Activated T-helper 17 cell treated with anti-CD3 and anti-CD28 coated beads, Interleukin-2, amount 50 U/mL, for 72 hours (primary cell): ENCODE measurements at regions not wholly inside any gene's neighbourhood (a gene's known extent, or its start where the extent isn't known, plus 50 kb on each side); places are given as distances from the start of the nearest gene placed in this dataset.

ENCODE experiments used
- ATAC-seq: fragments of 150-1000 bp; cut with Tn5 transposase; replicated peaks from 2 replicates; pipeline ENCODE4 v1.10.0; 2021; ENCODE audit warnings: mild to moderate bottlenecking, moderate library complexity
- H3K27ac Mint-ChIP-seq: one replicate; pipeline ENCODE4 v1.8.0; 2022; ENCODE audit warnings: mixed read lengths
- H3K27me3 Mint-ChIP-seq: one replicate; pipeline ENCODE4 v1.8.0; 2022; ENCODE audit warnings: mixed read lengths
- H3K36me3 Mint-ChIP-seq: one replicate; pipeline ENCODE4 v1.8.0; 2022; ENCODE audit warnings: low read depth, mild to moderate bottlenecking, mixed read lengths
- H3K4me1 Mint-ChIP-seq: one replicate; pipeline ENCODE4 v1.8.0; 2022; ENCODE audit warnings: mixed read lengths
- H3K4me3 Mint-ChIP-seq: one replicate; pipeline ENCODE4 v1.8.0; 2022; ENCODE audit warnings: mild to moderate bottlenecking, mixed read lengths
- H3K9me3 Mint-ChIP-seq: one replicate; pipeline ENCODE4 v1.8.0; 2022; ENCODE audit warnings: mixed read lengths

GRCh38 chr11:122032317-122032716 is 83.7 kb downstream of the BLID start:
- H3K4me3 Mint-ChIP-seq = no peak overlapping the region
- H3K36me3 Mint-ChIP-seq = no peaks in the 10 kb centered on the region
- peaks cover 9% of the 10 kb centered on the region for H3K27me3 Mint-ChIP-seq
- H3K27ac Mint-ChIP-seq = no peak overlapping the region
- H3K9me3 Mint-ChIP-seq = no peaks in the 10 kb centered on the region
- H3K4me1 Mint-ChIP-seq = no peaks in the 10 kb centered on the region
- no peak for ATAC-seq

- ATAC-seq = no peak
- Mint-ChIP-seq H3K9me3 (no peaks in the 10 kb centered on the region), H3K27ac (no peak overlapping the region), H3K27me3 (peaks cover 12% of the 10 kb centered on the region), H3K36me3 (no peaks in the 10 kb centered on the region), H3K4me3 (no peak overlapping the region), H3K4me1 (no peaks in the 10 kb centered on the region)
Measured at GRCh38 chr11:122031813-122032212, 84.2 kb downstream of the BLID start.

GRCh38 chr11:122030286-122030685 is 85.7 kb downstream of the BLID start:
- H3K27ac Mint-ChIP-seq = no peak overlapping the region
- H3K4me1 Mint-ChIP-seq = no peaks in the 10 kb centered on the region
- peaks cover 17% of the 10 kb centered on the region for H3K27me3 Mint-ChIP-seq
- ATAC-seq = no peak
- H3K9me3 Mint-ChIP-seq = no peaks in the 10 kb centered on the region
- H3K4me3 Mint-ChIP-seq = no peak overlapping the region
- no peaks in the 10 kb centered on the region for H3K36me3 Mint-ChIP-seq

GRCh38 chr11:122028545-122028944 is 87.5 kb downstream of the BLID start:
- Mint-ChIP-seq H3K27me3 (peaks cover 20% of the 10 kb centered on the region), H3K4me1 (no peaks in the 10 kb centered on the region), H3K4me3 (no peak overlapping the region), H3K27ac (no peak overlapping the region), H3K9me3 (no peaks in the 10 kb centered on the region), H3K36me3 (no peaks in the 10 kb centered on the region)
- no peak for ATAC-seq

GRCh38 chr11:122028036-122028435 is 88.0 kb downstream of the BLID start:
- no peaks in the 10 kb centered on the region for H3K4me1 Mint-ChIP-seq
- H3K4me3 Mint-ChIP-seq = no peak overlapping the region
- H3K36me3 Mint-ChIP-seq = no peaks in the 10 kb centered on the region
- H3K27me3 Mint-ChIP-seq = peaks cover 20% of the 10 kb centered on the region
- H3K9me3 Mint-ChIP-seq = no peaks in the 10 kb centered on the region
- ATAC-seq = no peak
- H3K27ac Mint-ChIP-seq = no peak overlapping the region

- H3K27ac Mint-ChIP-seq = no peak overlapping the region
- H3K9me3 Mint-ChIP-seq = no peaks in the 10 kb centered on the region
- ATAC-seq = no peak
- peaks cover 22% of the 10 kb centered on the region for H3K27me3 Mint-ChIP-seq
- no peak overlapping the region for H3K4me3 Mint-ChIP-seq
- no peaks in the 10 kb centered on the region for H3K36me3 Mint-ChIP-seq
- no peaks in the 10 kb centered on the region for H3K4me1 Mint-ChIP-seq
Measured at GRCh38 chr11:122025757-122026156, 90.3 kb downstream of the BLID start.

GRCh38 chr11:122024278-122024677 is 91.7 kb downstream of the BLID start:
- Mint-ChIP-seq H3K36me3 (no peaks in the 10 kb centered on the region), H3K4me3 (no peak overlapping the region), H3K9me3 (no peaks in the 10 kb centered on the region), H3K27me3 (peaks cover 19% of the 10 kb centered on the region), H3K27ac (no peak overlapping the region), H3K4me1 (no peaks in the 10 kb centered on the region)
- no peak for ATAC-seq

- no peak for ATAC-seq
- Mint-ChIP-seq H3K27ac (no peak overlapping the region), H3K4me3 (no peak overlapping the region), H3K27me3 (peaks cover 19% of the 10 kb centered on the region), H3K9me3 (no peaks in the 10 kb centered on the region), H3K4me1 (no peaks in the 10 kb centered on the region), H3K36me3 (no peaks in the 10 kb centered on the region)
Measured at GRCh38 chr11:122023614-122024250, 92.3 kb downstream of the BLID start.

- H3K4me3 Mint-ChIP-seq = no peak overlapping the region
- no peaks in the 10 kb centered on the region for H3K9me3 Mint-ChIP-seq
- no peak for ATAC-seq
- no peaks in the 10 kb centered on the region for H3K36me3 Mint-ChIP-seq
- H3K27me3 Mint-ChIP-seq = peaks cover 17% of the 10 kb centered on the region
- H3K4me1 Mint-ChIP-seq = no peaks in the 10 kb centered on the region
- no peak overlapping the region for H3K27ac Mint-ChIP-seq
Measured at GRCh38 chr11:122022646-122023045, 93.4 kb downstream of the BLID start.

GRCh38 chr11:122020902-122021301 is 95.1 kb downstream of the BLID start:
- Mint-ChIP-seq H3K27me3 (peaks cover 9% of the 10 kb centered on the region), H3K36me3 (no peaks in the 10 kb centered on the region), H3K4me3 (no peak overlapping the region), H3K9me3 (no peaks in the 10 kb centered on the region), H3K4me1 (no peaks in the 10 kb centered on the region), H3K27ac (no peak overlapping the region)
- ATAC-seq = no peak

- H3K27ac Mint-ChIP-seq = no peak overlapping the region
- no peaks in the 10 kb centered on the region for H3K4me1 Mint-ChIP-seq
- H3K27me3 Mint-ChIP-seq = peaks cover 9% of the 10 kb centered on the region
- no peak for ATAC-seq
- no peaks in the 10 kb centered on the region for H3K36me3 Mint-ChIP-seq
- no peaks in the 10 kb centered on the region for H3K9me3 Mint-ChIP-seq
- no peak overlapping the region for H3K4me3 Mint-ChIP-seq
Measured at GRCh38 chr11:122019908-122020694, 95.9 kb downstream of the BLID start.

GRCh38 chr11:122007601-122008071 is 108.4 kb downstream of the BLID start:
- H3K9me3 Mint-ChIP-seq = no peaks in the 10 kb centered on the region
- no peak overlapping the region for H3K27ac Mint-ChIP-seq

GRCh38 chr11:122004446-122004845 is 111.6 kb downstream of the BLID start:
- Mint-ChIP-seq H3K4me1 (no peaks in the 10 kb centered on the region), H3K4me3 (no peak overlapping the region), H3K36me3 (no peaks in the 10 kb centered on the region), H3K27me3 (peaks cover 3% of the 10 kb centered on the region), H3K9me3 (no peaks in the 10 kb centered on the region), H3K27ac (no peak overlapping the region)
- no peak for ATAC-seq

More at GRCh38 chr11:122007601-122008071, 108.4 kb downstream of the BLID start:
- no peaks in the 10 kb centered on the region for H3K4me1 Mint-ChIP-seq
- H3K4me3 Mint-ChIP-seq = no peak overlapping the region
- no peak for ATAC-seq
- no peaks in the 10 kb centered on the region for H3K27me3 Mint-ChIP-seq
- no peaks in the 10 kb centered on the region for H3K36me3 Mint-ChIP-seq

GRCh38 chr11:122002926-122003325 is 113.1 kb downstream of the BLID start:
- ATAC-seq = no peak
- no peak overlapping the region for H3K4me3 Mint-ChIP-seq
- no peaks in the 10 kb centered on the region for H3K9me3 Mint-ChIP-seq
- peaks cover 3% of the 10 kb centered on the region for H3K27me3 Mint-ChIP-seq
- H3K27ac Mint-ChIP-seq = no peak overlapping the region
- no peaks in the 10 kb centered on the region for H3K4me1 Mint-ChIP-seq
- H3K36me3 Mint-ChIP-seq = no peaks in the 10 kb centered on the region

GRCh38 chr11:122002047-122002446 is 114.0 kb downstream of the BLID start:
- Mint-ChIP-seq H3K36me3 (no peaks in the 10 kb centered on the region), H3K4me1 (no peaks in the 10 kb centered on the region), H3K27me3 (peaks cover 3% of the 10 kb centered on the region), H3K27ac (no peak overlapping the region), H3K4me3 (no peak overlapping the region), H3K9me3 (no peaks in the 10 kb centered on the region)
- ATAC-seq = no peak
